ENCODE measurements at regions not wholly inside any gene's neighbourhood (a gene's known extent, or its start where the extent isn't known, plus 50 kb on each side); places are given as distances from the start of the nearest gene placed in this dataset.
A peak's percentile ranks its signal among the peaks of the same experiment; 100 is the strongest.

DNA sequence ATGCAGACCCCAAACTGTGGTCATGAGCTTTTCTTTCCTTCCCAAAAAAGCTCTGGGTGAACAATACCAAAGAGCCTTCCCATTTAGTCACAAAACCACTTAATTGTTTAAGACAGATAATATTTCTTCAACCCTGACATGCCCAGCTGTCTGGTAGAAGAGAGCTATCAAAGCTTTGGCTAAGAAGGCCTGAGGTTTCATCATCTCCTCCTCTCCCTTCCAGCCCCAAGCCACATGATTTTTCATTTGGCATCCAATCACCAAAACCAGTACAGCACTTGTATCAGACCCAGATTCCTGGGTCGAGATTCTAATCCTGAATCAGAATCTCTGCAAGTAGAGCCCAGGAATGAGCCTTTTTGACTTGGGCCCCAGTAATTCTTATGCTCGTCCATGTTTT is 199.6 kb upstream of the TMEM260 start:
- Histone ChIP-seq H3K4me3 (no peak overlapping the region), H3K4me1 (peaks cover 6 to 8% of the 10 kb centered on the region in 2 donors), H3K27ac (peak overlapping the region in 1 of 2 donors; percentile 57), H3K27me3 (no peaks in the 10 kb centered on the region), H3K36me3 (no peaks in the 10 kb centered on the region), H3K9me3 (peaks cover 0 to 11% of the 10 kb centered on the region in 2 donors)
- intact Hi-C loops (cut with DNase I) = no loop called here
- TF ChIP-seq, protein P1, sequence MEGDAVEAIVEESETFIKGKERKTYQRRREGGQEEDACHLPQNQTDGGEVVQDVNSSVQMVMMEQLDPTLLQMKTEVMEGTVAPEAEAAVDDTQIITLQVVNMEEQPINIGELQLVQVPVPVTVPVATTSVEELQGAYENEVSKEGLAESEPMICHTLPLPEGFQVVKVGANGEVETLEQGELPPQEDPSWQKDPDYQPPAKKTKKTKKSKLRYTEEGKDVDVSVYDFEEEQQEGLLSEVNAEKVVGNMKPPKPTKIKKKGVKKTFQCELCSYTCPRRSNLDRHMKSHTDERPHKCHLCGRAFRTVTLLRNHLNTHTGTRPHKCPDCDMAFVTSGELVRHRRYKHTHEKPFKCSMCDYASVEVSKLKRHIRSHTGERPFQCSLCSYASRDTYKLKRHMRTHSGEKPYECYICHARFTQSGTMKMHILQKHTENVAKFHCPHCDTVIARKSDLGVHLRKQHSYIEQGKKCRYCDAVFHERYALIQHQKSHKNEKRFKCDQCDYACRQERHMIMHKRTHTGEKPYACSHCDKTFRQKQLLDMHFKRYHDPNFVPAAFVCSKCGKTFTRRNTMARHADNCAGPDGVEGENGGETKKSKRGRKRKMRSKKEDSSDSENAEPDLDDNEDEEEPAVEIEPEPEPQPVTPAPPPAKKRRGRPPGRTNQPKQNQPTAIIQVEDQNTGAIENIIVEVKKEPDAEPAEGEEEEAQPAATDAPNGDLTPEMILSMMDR (IDR thresholded peaks at IDR 0.05) = no peak
- no peak for DNase-seq
- ATAC-seq = peak; percentile 62

DNA sequence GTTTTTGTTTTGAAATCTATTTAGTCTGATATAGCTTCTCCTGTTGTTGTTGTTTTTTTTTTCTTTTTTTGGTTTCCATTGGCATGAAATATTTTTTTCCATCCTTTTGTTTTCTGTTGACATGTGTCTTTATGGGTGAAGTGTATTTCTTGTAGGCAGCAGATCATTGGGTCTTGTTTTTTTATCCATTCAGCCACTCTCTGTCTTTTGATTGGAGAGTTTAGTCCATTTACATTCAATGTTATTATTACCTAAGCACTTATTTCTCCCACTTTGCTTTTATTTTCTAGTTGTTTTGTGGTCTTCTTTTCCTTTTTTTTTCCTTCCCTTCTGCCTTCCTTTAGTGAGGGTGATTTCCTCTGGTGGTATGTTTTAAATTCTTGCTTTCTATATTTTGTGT is 193.6 kb upstream of the TMEM260 start:
- no peaks in the 10 kb centered on the region for H3K27me3 ChIP-seq
- TF ChIP-seq, protein P1 (IDR thresholded peaks at IDR 0.05) = no peak
- H3K36me3 ChIP-seq = no peaks in the 10 kb centered on the region
- H3K9me3 ChIP-seq = peaks cover 0 to 34% of the 10 kb centered on the region in 2 donors
- H3K27ac ChIP-seq = no peak overlapping the region
- no peak overlapping the region for H3K4me3 ChIP-seq
- no peaks in the 10 kb centered on the region for H3K4me1 ChIP-seq
- ATAC-seq = no peak
- intact Hi-C loops (cut with DNase I) = no loop called here
- no peak for DNase-seq

DNA sequence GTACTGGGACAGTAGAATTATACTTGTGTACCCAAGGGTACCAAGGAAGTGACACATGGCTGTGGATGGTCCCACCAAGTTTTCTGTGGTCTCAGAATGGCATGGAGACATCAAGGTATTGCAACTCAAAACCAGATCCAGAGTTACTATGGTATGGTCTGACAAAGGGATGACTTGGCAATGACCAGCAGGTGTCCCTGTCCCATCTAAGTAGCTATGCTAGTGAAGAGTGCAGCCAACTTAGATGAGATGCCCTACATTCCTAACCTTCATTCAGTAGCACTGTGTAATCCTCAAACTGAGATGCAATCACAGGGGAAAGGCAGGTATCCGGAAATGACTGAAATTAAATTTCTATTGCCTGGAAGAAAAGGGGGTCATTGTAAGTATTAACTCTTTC is 188.7 kb upstream of the TMEM260 start:
- TF ChIP-seq, protein P1 (IDR thresholded peaks at IDR 0.05) = no peak
- ATAC-seq (no peak), DNase-seq (no peak)
- Histone ChIP-seq H3K9me3 (peaks cover 0 to 16% of the 10 kb centered on the region in 2 donors), H3K27me3 (no peaks in the 10 kb centered on the region), H3K4me1 (no peaks in the 10 kb centered on the region), H3K4me3 (no peak overlapping the region), H3K36me3 (no peaks in the 10 kb centered on the region), H3K27ac (no peak overlapping the region)
- intact Hi-C loops (cut with DNase I) = no loop called here

DNA sequence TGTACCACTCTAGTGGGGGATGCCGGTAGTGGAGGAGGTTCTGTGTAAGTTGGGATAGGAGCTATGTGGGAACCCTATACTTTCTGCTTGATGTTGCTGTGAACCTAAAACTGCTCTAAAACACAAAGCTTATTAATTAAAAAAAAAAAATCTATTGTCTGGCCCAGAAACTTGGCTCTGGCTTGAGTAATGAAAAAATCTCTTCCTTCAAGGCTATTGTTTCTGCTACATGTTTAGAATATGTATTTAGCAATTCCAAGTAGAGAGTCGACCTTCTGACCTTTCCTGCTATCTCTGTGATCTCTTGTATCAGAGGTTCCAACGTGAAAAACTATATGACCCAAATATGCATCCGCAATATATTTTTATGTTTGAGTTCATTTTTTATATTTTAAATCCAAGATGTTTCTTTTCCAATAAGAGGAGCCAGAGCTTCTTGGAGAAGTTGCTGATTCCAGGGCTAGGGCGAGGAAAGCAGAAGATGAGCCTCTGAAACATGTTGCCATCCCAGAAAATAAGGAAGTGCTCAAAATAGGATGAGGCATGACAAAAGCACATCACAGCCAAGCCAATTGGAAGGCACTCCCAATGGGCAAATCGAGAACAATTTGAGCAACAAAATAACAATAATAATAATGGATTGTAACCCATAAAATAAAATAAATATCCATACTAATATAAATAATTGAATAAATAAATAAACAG is 184.6 kb upstream of the TMEM260 start:
- H3K9me3 ChIP-seq = no peaks in the 10 kb centered on the region
- TF ChIP-seq, protein P1 (IDR thresholded peaks at IDR 0.05) = no peak
- DNase-seq (no peak), ATAC-seq (no peak)
- H3K27ac ChIP-seq = no peak overlapping the region
- no peaks in the 10 kb centered on the region for H3K4me1 ChIP-seq
- H3K27me3 ChIP-seq = no peaks in the 10 kb centered on the region
- intact Hi-C loops (cut with DNase I) = no loop called here
- no peak overlapping the region for H3K4me3 ChIP-seq
- H3K36me3 ChIP-seq = no peaks in the 10 kb centered on the region

DNA sequence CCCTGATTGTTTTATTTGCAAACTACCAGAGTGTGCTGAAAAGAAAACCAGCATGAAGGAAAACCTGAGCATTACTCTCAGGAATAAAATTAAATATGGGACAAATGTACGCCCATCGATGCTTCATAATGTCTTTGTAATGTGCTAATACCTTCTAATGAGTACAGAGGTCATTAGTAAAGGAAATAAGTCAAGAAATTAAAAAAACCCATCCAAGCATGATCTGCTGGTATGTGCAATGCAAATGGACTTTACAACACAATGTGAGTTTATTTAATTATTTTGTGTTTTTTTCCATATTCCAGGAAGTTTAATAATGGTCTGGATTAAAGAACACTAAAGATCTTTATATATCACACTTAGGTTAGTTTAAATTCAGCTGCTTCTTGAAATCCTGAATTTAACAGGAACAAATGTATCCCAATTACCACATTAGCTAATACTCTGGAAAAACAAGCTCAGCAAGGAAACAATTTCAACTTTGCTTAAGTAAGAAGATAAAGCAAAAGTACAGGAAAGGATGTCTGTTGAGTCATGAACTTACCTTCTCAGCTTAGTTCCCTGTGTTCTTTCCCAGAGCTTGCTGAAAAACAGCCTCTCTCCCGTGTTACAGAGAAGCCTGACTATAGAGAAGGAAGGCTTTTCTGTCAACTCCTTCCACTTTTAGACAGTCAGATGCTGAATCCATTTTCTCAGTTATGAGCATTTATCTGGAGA is 179.3 kb upstream of the TMEM260 start:
- ATAC-seq (no peak), DNase-seq (no peak)
- intact Hi-C loops (cut with DNase I) = no loop called here
- Histone ChIP-seq H3K4me1 (no peaks in the 10 kb centered on the region), H3K27me3 (no peaks in the 10 kb centered on the region), H3K4me3 (no peak overlapping the region), H3K9me3 (no peaks in the 10 kb centered on the region), H3K27ac (no peak overlapping the region), H3K36me3 (no peaks in the 10 kb centered on the region)
- TF ChIP-seq, protein P1 (IDR thresholded peaks at IDR 0.05) = no peak
